GM12878 (cell line): ENCODE measurements at regions not wholly inside any gene's neighbourhood (a gene's known extent, or its start where the extent isn't known, plus 50 kb on each side); places are given as distances from the start of the nearest gene placed in this dataset.

Source experiments
- ATAC-seq: fragments of 200-7000 bp; cut with Tn5 transposase; 3 replicates; pipeline ENCODE4 v1.9.1; 2020; ENCODE audit warnings: mild to moderate bottlenecking, moderate library complexity
- BruUV-seq: library from RNA; stranded (reverse); fragments of 400-500 nt; replicated peaks from 2 replicates; lab custom pipeline; 2021; lab: Mats Ljungman, UMichigan
- CTCF ChIA-PET: fragments of 300-600 bp; sonication (Branson Sonifier 250); formaldehyde crosslinking; extraction: SDS; loops from one replicate; lab custom pipeline; 2021; ENCODE audit warnings: inconsistent platforms; lab: Yijun Ruan, JAX
- POLR2A ChIA-PET: fragments of 350-600 bp; formaldehyde crosslinking; extraction: SDS; loops from one replicate; lab custom pipeline; 2021; ENCODE audit warnings: inconsistent platforms; lab: Charles Lee
- RAD21 ChIA-PET: fragments of 300-600 bp; sonication (Branson Sonifier 250); formaldehyde crosslinking; loops from one replicate; lab custom pipeline; 2023; ENCODE audit warnings: antibody characterized with exemption; ENCODE audit not compliant: unreplicated experiment; lab: Charles Lee
- SMC1A ChIA-PET: fragments of 300-600 bp; sonication (Branson Sonifier 250); formaldehyde crosslinking; loops from one replicate; lab custom pipeline; 2023; ENCODE audit not compliant: unreplicated experiment, uncharacterized antibody; lab: Charles Lee
- DNase-seq: peaks from one replicate; pipeline ENCODE4 v3.0.0-alpha.2; 2011; ENCODE audit warnings: low read depth, low spot score
- FAIRE-seq: peaks from 3 replicates; lab custom pipeline; 2011; peaks lifted over from hg19 to GRCh38; lab: Jason Lieb, UNC
- H2AFZ ChIP-seq: 2 replicates; pipeline ENCODE4 v1.6.0; 2011; ENCODE audit warnings: low read depth, low read length, control low read depth; ENCODE audit not compliant: control insufficient read depth
- H3K27ac ChIP-seq: 2 replicates; pipeline ENCODE4 v1.5.1; 2011; ENCODE audit warnings: control low read depth; ENCODE audit not compliant: control insufficient read depth, insufficient read depth
- H3K27me3 ChIP-seq, 2 experiments: replicated peaks in 1 of 2; 2 replicates each; pipeline versions ENCODE4 v1.6.0 to v1.6.1; 2011; ENCODE audit warnings: low read length in 1 of 2; ENCODE audit not compliant: control insufficient read depth in 2 of 2, insufficient read depth in 2 of 2
- H3K36me3 ChIP-seq, 2 experiments: 2 replicates each; pipeline ENCODE4 v1.5.1; 2011; ENCODE audit warnings: low read length in 1 of 2; ENCODE audit not compliant: control insufficient read depth in 2 of 2, insufficient read depth in 2 of 2
- H3K4me1 ChIP-seq: 2 replicates; pipeline ENCODE4 v1.6.1; 2011; ENCODE audit warnings: mild to moderate bottlenecking, low read length, moderate library complexity, mixed read lengths; ENCODE audit not compliant: control insufficient read depth, insufficient read depth
- H3K4me2 ChIP-seq: 2 replicates; pipeline ENCODE4 v1.6.0; 2011; ENCODE audit warnings: control low read depth; ENCODE audit not compliant: control insufficient read depth, insufficient read depth
- H3K4me3 ChIP-seq: fragments of 200-600 bp; sonication (generic); 2 replicates; pipeline ENCODE4 v1.5.1; 2016
- H3K79me2 ChIP-seq: 2 replicates; pipeline ENCODE4 v1.6.0; 2011; ENCODE audit warnings: low read length; ENCODE audit not compliant: control insufficient read depth, insufficient read depth
- H3K9ac ChIP-seq: 2 replicates; pipeline ENCODE4 v1.8.0; 2011; ENCODE audit warnings: low read length, control low read depth, mixed read lengths; ENCODE audit not compliant: control insufficient read depth, insufficient read depth
- H3K9me3 ChIP-seq: replicated peaks from 3 replicates; pipeline ENCODE4 v1.5.1; 2011; ENCODE audit warnings: mild to moderate bottlenecking, low read length; ENCODE audit not compliant: control insufficient read depth, insufficient read depth
- H4K20me1 ChIP-seq: 2 replicates; pipeline ENCODE4 v1.6.0; 2011; ENCODE audit not compliant: control insufficient read depth, insufficient read depth
- ESRRA ChIP-seq: IDR thresholded peaks from 2 replicates; pipeline ENCODE4 v1.6.1; 2012; ENCODE audit warnings: mild to moderate bottlenecking, low read length, improper control_type of control experiment
- HCFC1 ChIP-seq: fragments of 150-350 bp; IDR thresholded peaks from 2 replicates; pipeline ENCODE4 v1.6.1; 2014; ENCODE audit warnings: low read length
- IRF4 ChIP-seq: IDR thresholded peaks from 2 replicates; pipeline ENCODE4 v1.6.1; 2011; ENCODE audit warnings: low read depth, low read length
- MYB ChIP-seq: fragments of 150-350 bp; IDR thresholded peaks from 2 replicates; pipeline ENCODE4 v1.6.1; 2014; ENCODE audit warnings: mild to moderate bottlenecking, low read depth, low read length, borderline replicate concordance
- NBN ChIP-seq: fragments of 450-650 bp; IDR thresholded peaks from 2 replicates; pipeline ENCODE4 v1.6.1; 2016
- RUNX3 ChIP-seq: IDR thresholded peaks from 2 replicates; pipeline ENCODE4 v1.6.1; 2012; ENCODE audit warnings: low read length, inconsistent platforms
- SREBF1 ChIP-seq: IDR thresholded peaks from 2 replicates; pipeline ENCODE4 v1.6.1; 2012; ENCODE audit warnings: mild to moderate bottlenecking, low read length
- YY1 ChIP-seq: IDR thresholded peaks from 2 replicates; pipeline ENCODE4 v1.6.1; 2011; ENCODE audit warnings: low read depth, mild to moderate bottlenecking, low read length
- ZZZ3 ChIP-seq: IDR thresholded peaks from 2 replicates; pipeline ENCODE4 v1.6.1; 2011; ENCODE audit warnings: low read depth; ENCODE audit not compliant: control insufficient read depth, insufficient read length
- whole genome bisulfite sequencing: methylation state at CpG from one replicate; pipeline ENCODE4 v1.1.6; 2016; ENCODE audit warnings: low lambda C conversion rate; ENCODE audit not compliant: insufficient replicate concordance, insufficient coverage; ENCODE audit errors: missing lambda C conversion rate; 5-methylcytosine and 5-hydroxymethylcytosine counted together
- in situ Hi-C: fragments of 300-500 bp; cut with MboI; formaldehyde crosslinking; loops from 9 replicates; pipeline ENCODE4 v1.14.3; 2018; ENCODE audit warnings: mixed read lengths
- intact Hi-C: fragments of 100-400 bp; cut with micrococcal nuclease; formaldehyde crosslinking; loops from one replicate; pipeline ENCODE4 v1.14.2; 2022; ENCODE audit not compliant: unreplicated experiment
- TF ChIP-seq, protein P1 (sequence below): IDR thresholded peaks from 2 replicates; pipeline ENCODE4 v1.6.1; 2012; ENCODE audit warnings: low read depth, low read length, improper control_type of control experiment
- TF ChIP-seq, protein P2 (sequence below): IDR thresholded peaks from 2 replicates; pipeline ENCODE4 v1.6.1; 2012; ENCODE audit warnings: mild to moderate bottlenecking, low read depth, low read length
- TF ChIP-seq, protein P3 (sequence below): fragments of 450-650 bp; conservative IDR thresholded peaks from 2 replicates; pipeline ENCODE4 v1.6.1; 2017; ENCODE audit warnings: mild to moderate bottlenecking, moderate library complexity

DNA sequence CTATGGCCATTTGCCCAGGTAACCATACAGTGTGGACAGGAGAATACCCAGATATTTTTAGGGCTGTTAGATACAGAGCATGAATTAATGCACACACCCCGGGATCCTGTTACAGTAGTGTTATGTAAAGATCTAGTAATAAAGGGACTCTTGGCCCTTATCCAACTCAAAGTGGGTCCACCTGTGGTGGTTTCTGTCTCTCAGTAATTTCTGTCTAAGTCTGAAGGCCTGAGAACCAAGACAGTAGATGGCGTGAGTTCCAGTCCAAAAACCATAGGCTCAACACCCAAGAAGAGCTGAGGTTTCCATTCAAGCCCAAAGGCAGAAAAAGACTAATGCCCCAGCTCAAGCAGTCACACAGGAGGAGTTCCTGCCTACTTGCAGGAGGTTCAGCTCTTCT is 277.7 kb downstream of the ZEB1 start:
- ChIA-PET SMC1A (no interaction called here), RAD21 (no interaction called here), POLR2A (no interaction called here)
- no peak overlapping the region for H3K9ac ChIP-seq
- WGBS, result 59% methylated on average over 2 of the region's 2 CpGs
- H3K4me3 ChIP-seq, result no peak overlapping the region
- no peaks in the 10 kb centered on the region for H3K27me3 ChIP-seq
- H3K36me3 ChIP-seq, result no peaks in the 10 kb centered on the region
- H3K4me2 ChIP-seq, result no peak overlapping the region
- peaks cover 8% of the 10 kb centered on the region for H3K4me1 ChIP-seq
- TF ChIP-seq RUNX3 (peak; percentile 50), IRF4 (no peak), NBN (no peak)
- TF ChIP-seq, protein P1, sequence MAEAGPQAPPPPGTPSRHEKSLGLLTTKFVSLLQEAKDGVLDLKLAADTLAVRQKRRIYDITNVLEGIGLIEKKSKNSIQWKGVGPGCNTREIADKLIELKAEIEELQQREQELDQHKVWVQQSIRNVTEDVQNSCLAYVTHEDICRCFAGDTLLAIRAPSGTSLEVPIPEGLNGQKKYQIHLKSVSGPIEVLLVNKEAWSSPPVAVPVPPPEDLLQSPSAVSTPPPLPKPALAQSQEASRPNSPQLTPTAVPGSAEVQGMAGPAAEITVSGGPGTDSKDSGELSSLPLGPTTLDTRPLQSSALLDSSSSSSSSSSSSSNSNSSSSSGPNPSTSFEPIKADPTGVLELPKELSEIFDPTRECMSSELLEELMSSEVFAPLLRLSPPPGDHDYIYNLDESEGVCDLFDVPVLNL, result no peak
- TF ChIP-seq, all 136 proteins: peak for 1
- Histone ChIP-seq H3K79me2 (no peaks in the 10 kb centered on the region), H3K9me3 (peaks cover 5% of the 10 kb centered on the region; the same call in 2 of the 3 replicates), H3K27ac (no peak overlapping the region), H2AFZ (no peak overlapping the region), H4K20me1 (no peaks in the 10 kb centered on the region)
- no peak for ATAC-seq
- no peak for DNase-seq
- intact Hi-C loops (loop anchor here (2.0 kb wide), 1 partner anchor 110 kb away; no protein-coding TSS in a partner anchor), in situ Hi-C loops (no loop called here)
- no peak for FAIRE-seq
- BruUV-seq, result no TSS peak
- CTCF ChIA-PET, result no interaction called here

DNA sequence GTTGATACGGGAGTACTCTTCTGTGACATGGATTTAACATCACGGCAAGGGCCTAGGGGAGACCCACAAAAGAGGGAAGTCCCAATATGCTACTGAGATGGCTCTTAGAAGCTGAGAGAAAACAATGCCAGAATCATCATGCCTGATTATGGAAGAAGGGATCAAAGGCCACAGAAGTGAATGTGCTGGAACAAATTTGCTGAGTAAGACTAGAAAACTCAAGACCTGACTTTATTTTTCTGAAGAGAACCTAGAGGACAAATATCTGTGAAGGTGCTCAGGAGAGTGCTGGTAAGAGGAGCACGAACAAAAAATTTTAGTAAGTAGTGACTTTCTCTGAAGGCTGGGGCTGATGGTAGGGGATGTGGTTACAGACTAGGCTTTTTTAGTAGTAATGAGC is 277.0 kb downstream of the ZEB1 start:
- Histone ChIP-seq H3K9me3 (peaks cover 8% of the 10 kb centered on the region; the same call in 2 of the 3 replicates), H3K36me3 (no peaks in the 10 kb centered on the region), H3K27me3 (no peaks in the 10 kb centered on the region), H3K4me1 (peaks cover 8% of the 10 kb centered on the region), H3K4me3 (no peak overlapping the region), H3K4me2 (no peak overlapping the region), H2AFZ (no peak overlapping the region), H3K79me2 (no peaks in the 10 kb centered on the region), H3K9ac (no peak overlapping the region), H4K20me1 (no peaks in the 10 kb centered on the region), H3K27ac (no peak overlapping the region)
- RAD21 ChIA-PET, result no interaction called here
- POLR2A ChIA-PET, result no interaction called here
- CTCF ChIA-PET, result no interaction called here
- DNase-seq (no peak), FAIRE-seq (no peak), ATAC-seq (no peak)
- intact Hi-C loops, result loop anchor here (2.0 kb wide), 1 partner anchor 111 kb away; no protein-coding TSS in a partner anchor
- BruUV-seq, result no TSS peak
- in situ Hi-C loops, result no loop called here
- WGBS, result 0% methylated on average over 3 of the region's 3 CpGs
- SMC1A ChIA-PET, result no interaction called here
- TF ChIP-seq YY1, result no peak
- TF ChIP-seq, protein P2, sequence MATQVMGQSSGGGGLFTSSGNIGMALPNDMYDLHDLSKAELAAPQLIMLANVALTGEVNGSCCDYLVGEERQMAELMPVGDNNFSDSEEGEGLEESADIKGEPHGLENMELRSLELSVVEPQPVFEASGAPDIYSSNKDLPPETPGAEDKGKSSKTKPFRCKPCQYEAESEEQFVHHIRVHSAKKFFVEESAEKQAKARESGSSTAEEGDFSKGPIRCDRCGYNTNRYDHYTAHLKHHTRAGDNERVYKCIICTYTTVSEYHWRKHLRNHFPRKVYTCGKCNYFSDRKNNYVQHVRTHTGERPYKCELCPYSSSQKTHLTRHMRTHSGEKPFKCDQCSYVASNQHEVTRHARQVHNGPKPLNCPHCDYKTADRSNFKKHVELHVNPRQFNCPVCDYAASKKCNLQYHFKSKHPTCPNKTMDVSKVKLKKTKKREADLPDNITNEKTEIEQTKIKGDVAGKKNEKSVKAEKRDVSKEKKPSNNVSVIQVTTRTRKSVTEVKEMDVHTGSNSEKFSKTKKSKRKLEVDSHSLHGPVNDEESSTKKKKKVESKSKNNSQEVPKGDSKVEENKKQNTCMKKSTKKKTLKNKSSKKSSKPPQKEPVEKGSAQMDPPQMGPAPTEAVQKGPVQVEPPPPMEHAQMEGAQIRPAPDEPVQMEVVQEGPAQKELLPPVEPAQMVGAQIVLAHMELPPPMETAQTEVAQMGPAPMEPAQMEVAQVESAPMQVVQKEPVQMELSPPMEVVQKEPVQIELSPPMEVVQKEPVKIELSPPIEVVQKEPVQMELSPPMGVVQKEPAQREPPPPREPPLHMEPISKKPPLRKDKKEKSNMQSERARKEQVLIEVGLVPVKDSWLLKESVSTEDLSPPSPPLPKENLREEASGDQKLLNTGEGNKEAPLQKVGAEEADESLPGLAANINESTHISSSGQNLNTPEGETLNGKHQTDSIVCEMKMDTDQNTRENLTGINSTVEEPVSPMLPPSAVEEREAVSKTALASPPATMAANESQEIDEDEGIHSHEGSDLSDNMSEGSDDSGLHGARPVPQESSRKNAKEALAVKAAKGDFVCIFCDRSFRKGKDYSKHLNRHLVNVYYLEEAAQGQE, result no peak
- TF ChIP-seq, protein P3, sequence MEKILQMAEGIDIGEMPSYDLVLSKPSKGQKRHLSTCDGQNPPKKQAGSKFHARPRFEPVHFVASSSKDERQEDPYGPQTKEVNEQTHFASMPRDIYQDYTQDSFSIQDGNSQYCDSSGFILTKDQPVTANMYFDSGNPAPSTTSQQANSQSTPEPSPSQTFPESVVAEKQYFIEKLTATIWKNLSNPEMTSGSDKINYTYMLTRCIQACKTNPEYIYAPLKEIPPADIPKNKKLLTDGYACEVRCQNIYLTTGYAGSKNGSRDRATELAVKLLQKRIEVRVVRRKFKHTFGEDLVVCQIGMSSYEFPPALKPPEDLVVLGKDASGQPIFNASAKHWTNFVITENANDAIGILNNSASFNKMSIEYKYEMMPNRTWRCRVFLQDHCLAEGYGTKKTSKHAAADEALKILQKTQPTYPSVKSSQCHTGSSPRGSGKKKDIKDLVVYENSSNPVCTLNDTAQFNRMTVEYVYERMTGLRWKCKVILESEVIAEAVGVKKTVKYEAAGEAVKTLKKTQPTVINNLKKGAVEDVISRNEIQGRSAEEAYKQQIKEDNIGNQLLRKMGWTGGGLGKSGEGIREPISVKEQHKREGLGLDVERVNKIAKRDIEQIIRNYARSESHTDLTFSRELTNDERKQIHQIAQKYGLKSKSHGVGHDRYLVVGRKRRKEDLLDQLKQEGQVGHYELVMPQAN, result no peak
- TF ChIP-seq ESRRA, result no peak
- TF ChIP-seq SREBF1, result no peak
- no peak for TF ChIP-seq ZZZ3
- TF ChIP-seq MYB, result no peak
- TF ChIP-seq HCFC1, result no peak
